NCI-H187 treated with DMSO at 0.1 percent for 48 hours (cell line): ENCODE measurements at regions not wholly inside any gene's neighbourhood (a gene's known extent, or its start where the extent isn't known, plus 50 kb on each side); places are given as distances from the start of the nearest gene placed in this dataset.

ENCODE experiments used
- DNase-seq: peaks from one replicate; lab custom pipeline; 2025; lab: John Stamatoyannopoulos, UW

GRCh38 chr6:134117409-134117808, 65.0 kb upstream of the SLC2A12 start:
- peak; percentile 35 for DNase-seq

GRCh38 chr6:134115715-134116074, 63.3 kb upstream of the SLC2A12 start:
- DNase-seq, result no peak

GRCh38 chr6:134114918-134115714, 62.7 kb upstream of the SLC2A12 start:
- no peak for DNase-seq

DNA sequence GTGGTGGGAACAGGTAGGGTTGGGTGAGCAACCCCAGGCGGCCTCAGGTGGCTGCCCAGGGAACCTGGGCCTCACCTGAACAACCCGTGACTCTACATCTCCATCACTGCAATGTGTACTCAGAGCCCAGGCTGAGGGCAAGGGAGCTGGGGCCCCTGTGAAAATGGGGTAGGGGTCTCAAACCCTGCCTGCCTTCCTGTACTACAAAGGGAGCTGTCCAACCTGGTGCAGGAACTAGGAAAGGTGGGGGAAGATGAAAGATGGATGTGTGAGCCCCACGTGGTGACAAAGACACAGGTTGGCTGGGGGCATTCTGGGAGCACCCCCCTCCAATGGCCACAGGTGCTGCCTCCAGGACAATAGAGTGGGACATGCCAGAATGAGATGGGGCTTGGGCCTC, 62.1 kb upstream of the SLC2A12 start:
- no peak for DNase-seq

- no peak for DNase-seq
Observed at GRCh38 chr6:134111726-134112125, 59.3 kb upstream of the SLC2A12 start.

DNA sequence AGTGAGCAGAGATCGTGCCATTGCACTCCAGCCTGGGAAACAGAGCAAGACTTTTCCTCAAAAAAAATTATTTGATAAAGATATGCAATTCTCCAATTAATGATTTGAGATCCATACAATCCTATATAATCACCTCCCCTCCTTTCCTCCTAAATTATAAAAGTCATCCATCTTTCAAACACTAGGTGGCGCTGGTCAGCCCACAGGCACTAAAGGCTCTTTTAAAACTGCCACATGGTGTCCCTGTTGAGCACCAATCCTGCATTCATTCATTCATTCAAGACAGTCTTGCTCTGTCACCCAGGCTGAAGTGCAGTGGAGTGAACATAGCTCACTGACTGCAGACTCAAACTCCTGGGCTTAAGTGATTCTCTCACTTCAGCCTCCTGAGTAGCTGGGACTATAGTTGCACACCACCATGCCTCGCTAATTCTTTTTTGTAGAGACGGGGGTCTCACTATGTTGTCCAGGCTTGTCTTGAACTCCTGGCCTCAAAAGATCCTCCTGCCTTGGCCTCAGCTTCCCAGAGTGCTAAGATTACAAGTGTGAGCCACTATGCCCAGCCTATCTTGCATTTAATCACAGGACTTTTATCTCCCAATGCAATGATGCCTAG, 58.7 kb upstream of the SLC2A12 start:
- DNase-seq, result no peak

DNA sequence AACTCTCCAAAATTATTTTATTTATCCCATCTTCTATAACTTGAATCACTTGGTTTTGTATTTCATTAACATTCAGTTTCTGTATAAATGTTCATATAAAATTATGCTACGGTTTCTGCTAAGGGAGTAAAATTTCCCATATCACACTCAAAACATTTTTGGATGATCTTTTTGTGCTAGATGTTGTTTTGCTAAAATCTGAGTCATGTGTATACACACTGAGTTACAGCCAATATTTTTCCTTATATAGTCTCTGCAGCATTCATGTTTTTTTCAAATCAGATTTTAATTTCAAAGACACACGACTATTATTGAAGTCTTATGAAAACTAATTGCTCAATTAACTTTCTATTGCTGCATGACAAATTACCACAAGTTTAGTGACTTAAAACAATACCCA, 54.3 kb upstream of the SLC2A12 start:
- no peak for DNase-seq

- no peak for DNase-seq
Observed at GRCh38 chr6:134105940-134106339, 53.5 kb upstream of the SLC2A12 start.

- no peak for DNase-seq
Observed at GRCh38 chr6:134103006-134103405, 50.6 kb upstream of the SLC2A12 start.
